ENCODE measurements at regions not wholly inside any gene's neighbourhood (a gene's known extent, or its start where the extent isn't known, plus 50 kb on each side); places are given as distances from the start of the nearest gene placed in this dataset.

- no peak for TF ChIP-seq STAT3 (IDR thresholded peaks at IDR 0.05; ENCODE audit: low read depth, low read length)
- TF ChIP-seq IKZF1 (conservative IDR thresholded peaks at IDR 0.05), result no peak
- TF ChIP-seq PML (IDR thresholded peaks at IDR 0.05; ENCODE audit: low read length), result no peak
- TF ChIP-seq NKRF (conservative IDR thresholded peaks at IDR 0.05), result no peak
- no peak for TF ChIP-seq CHD4 (IDR thresholded peaks at IDR 0.05)
- TF ChIP-seq RCOR1 (conservative IDR thresholded peaks at IDR 0.05; ENCODE audit: low read depth, low read length), result no peak
- TF ChIP-seq USF1 (IDR thresholded peaks at IDR 0.05; ENCODE audit: borderline replicate concordance, extremely low read length, insufficient read depth, low read depth, low read length), result no peak
- TF ChIP-seq ZSCAN29 (IDR thresholded peaks at IDR 0.05), result no peak
- TF ChIP-seq EZH2 (IDR thresholded peaks at IDR 0.05; ENCODE audit: borderline replicate concordance, control insufficient read depth, low read depth, low read length), result no peak
- no peak for TF ChIP-seq NFYB (IDR thresholded peaks at IDR 0.05; ENCODE audit: insufficient read depth, low read depth, low read length)
- TF ChIP-seq IKZF2 (IDR thresholded peaks at IDR 0.05), result no peak
- no peak for TF ChIP-seq SPI1 (IDR thresholded peaks at IDR 0.05; ENCODE audit: borderline replicate concordance, insufficient read depth, low read depth, low read length)
- no peak for TF ChIP-seq SIX5 (IDR thresholded peaks at IDR 0.05; ENCODE audit: low read depth, low read length, severe bottlenecking)
- no peak for TF ChIP-seq IRF4 (IDR thresholded peaks at IDR 0.05; ENCODE audit: low read depth, low read length)
- TF ChIP-seq KAT2A (conservative IDR thresholded peaks at IDR 0.05; ENCODE audit: control insufficient read depth, low read depth, low read length), result no peak
- no peak for TF ChIP-seq CBX3 (IDR thresholded peaks at IDR 0.05; ENCODE audit: borderline replicate concordance, low read depth)
- TF ChIP-seq EGR1 (IDR thresholded peaks at IDR 0.05; ENCODE audit: borderline replicate concordance in 1 of 2, low read depth in 2 of 2, low read length in 2 of 2), result no peak
- no peak for TF ChIP-seq ZNF207 (IDR thresholded peaks at IDR 0.05; ENCODE audit: borderline replicate concordance)
- TF ChIP-seq ZBED1 (IDR thresholded peaks at IDR 0.05; ENCODE audit: borderline replicate concordance), result no peak
- no peak for TF ChIP-seq HSF1 (IDR thresholded peaks at IDR 0.05; ENCODE audit: low read depth, low read length)
- WGBS (ENCODE audit: insufficient coverage, insufficient replicate concordance, low lambda C conversion rate, missing lambda C conversion rate), result 36% methylated on average over 1 of the region's 1 CpG
- no peak overlapping the region for H3K4me3 ChIP-seq
- H3K36me3 ChIP-seq (ENCODE audit: control insufficient read depth in 2 of 2, insufficient read depth in 2 of 2, low read length in 1 of 2), result no peaks in the 10 kb centered on the region
- SMC1A ChIA-PET (ENCODE audit: uncharacterized antibody, unreplicated experiment), result no interaction called here
- H3K9ac ChIP-seq (ENCODE audit: control insufficient read depth, insufficient read depth, low read length), result no peak overlapping the region
- no peak for ATAC-seq
- CTCF ChIA-PET, result no interaction called here
- RAD21 ChIA-PET (ENCODE audit: unreplicated experiment), result no interaction called here
- POLR2A ChIA-PET, result no interaction called here
- in situ Hi-C loops (cut with MboI) (no loop called here), intact Hi-C loops (cut with micrococcal nuclease; ENCODE audit: unreplicated experiment) (no loop called here)
- no peaks in the 10 kb centered on the region for H3K9me3 ChIP-seq (replicated peaks; ENCODE audit: control insufficient read depth, insufficient read depth, low read length)
- H3K27ac ChIP-seq (ENCODE audit: control insufficient read depth, insufficient read depth), result no peak overlapping the region
- no peak for FAIRE-seq
- H3K79me2 ChIP-seq (ENCODE audit: control insufficient read depth, insufficient read depth, low read length), result no peaks in the 10 kb centered on the region
- no peaks in the 10 kb centered on the region for H4K20me1 ChIP-seq (ENCODE audit: control insufficient read depth, insufficient read depth)
- BruUV-seq (replicated peaks), result no TSS peak
- no peaks in the 10 kb centered on the region for H3K27me3 ChIP-seq (replicated peaks in 1 of 2; ENCODE audit: control insufficient read depth in 2 of 2, insufficient read depth in 2 of 2, low read length in 1 of 2)
- no peak overlapping the region for H3K4me2 ChIP-seq (ENCODE audit: control insufficient read depth, insufficient read depth)
- no peaks in the 10 kb centered on the region for H3K4me1 ChIP-seq (ENCODE audit: control insufficient read depth, insufficient read depth, low read length)
- no peak for DNase-seq (ENCODE audit: low read depth, low spot score)
- no peak overlapping the region for H2AFZ ChIP-seq (ENCODE audit: control insufficient read depth, low read depth, low read length)
These were observed 1001.8 kb downstream of the KCNT2 start for GRCh38 chr1:195606483-195606882.
